Activated CD8-positive, alpha-beta memory T cell treated with anti-CD3 and anti-CD28 coated beads, Interleukin-2, amount 50 U/mL, for 1 hour (primary cell): ENCODE measurements at regions not wholly inside any gene's neighbourhood (a gene's known extent, or its start where the extent isn't known, plus 50 kb on each side); places are given as distances from the start of the nearest gene placed in this dataset.
"Not testable (repeated sequence)": the region's sequence is repeated elsewhere in the genome, so short reads cannot be mapped to it uniquely, and the experiment has no call there.

ENCODE experiments used
- DNase-seq: peaks from one replicate; pipeline ENCODE4 v3.0.0-alpha.2; 2020; ENCODE audit errors: extremely low read depth

DNA sequence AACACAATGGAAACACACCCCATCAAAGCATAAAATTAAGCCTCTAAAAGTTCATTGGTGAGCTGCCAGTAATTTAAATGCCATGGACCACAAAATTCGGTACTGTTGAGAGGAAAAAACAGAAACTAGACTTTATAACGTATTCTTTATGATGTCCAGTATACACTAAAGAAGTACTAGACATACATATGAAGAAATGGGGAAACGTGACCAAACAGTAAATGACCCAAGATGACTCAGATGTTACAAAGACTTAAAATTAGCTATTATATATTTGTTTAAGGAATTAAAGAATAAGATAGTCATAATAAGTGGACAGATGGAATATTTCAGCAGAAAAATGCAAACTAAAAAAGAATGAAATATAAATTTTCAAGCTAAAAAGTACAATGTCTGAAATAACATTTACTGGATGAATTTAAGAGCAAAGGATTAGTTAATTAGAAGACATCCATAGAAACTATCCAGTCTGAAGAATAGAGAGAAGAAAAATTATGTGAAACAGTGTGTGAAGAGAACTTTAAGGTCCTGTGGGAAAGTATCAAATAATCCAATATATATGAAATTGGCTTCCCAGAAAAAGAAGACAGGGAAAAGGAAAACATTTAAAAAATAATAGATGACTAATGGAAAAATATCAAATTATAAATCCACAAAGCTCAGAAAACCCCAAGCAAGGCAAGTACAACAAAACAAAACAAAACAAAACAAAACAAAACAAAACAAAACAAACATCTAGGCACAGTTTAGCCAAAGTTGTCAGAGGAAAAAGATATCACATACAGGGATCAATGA is 69.4 kb downstream of the SAMD9 start:
- DNase-seq: no peak

DNA sequence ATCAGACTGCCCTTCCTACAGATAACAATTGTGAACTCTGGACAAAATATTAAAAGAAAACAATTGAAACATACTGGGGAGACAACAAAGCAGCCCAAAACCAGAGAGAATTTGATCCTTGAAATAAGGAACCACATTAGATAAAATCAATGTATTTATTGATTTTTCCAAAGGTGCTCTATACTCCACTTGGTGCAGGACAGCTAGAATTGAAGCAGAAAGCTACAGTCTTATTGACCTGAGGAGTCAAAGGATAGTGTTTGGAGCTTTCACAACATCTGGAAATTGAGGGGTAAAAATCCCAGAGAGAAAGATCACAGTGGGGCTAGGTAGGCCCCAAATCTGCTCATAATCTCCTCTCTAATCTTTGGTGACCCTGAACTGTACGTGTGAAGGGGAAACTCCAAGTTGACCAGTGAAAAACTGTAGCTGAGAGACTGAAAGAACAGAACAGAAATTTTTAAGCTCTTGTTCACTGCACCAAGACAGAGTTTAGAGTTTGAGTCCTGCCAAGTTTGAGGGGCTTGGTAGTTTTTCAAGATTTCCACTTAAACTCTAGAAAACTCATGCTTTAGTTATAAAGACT is 70.2 kb downstream of the SAMD9 start:
- no peak for DNase-seq

- no peak for DNase-seq
Measured at GRCh38 chr7:93046641-93047040, 71.1 kb downstream of the SAMD9 start.

DNA sequence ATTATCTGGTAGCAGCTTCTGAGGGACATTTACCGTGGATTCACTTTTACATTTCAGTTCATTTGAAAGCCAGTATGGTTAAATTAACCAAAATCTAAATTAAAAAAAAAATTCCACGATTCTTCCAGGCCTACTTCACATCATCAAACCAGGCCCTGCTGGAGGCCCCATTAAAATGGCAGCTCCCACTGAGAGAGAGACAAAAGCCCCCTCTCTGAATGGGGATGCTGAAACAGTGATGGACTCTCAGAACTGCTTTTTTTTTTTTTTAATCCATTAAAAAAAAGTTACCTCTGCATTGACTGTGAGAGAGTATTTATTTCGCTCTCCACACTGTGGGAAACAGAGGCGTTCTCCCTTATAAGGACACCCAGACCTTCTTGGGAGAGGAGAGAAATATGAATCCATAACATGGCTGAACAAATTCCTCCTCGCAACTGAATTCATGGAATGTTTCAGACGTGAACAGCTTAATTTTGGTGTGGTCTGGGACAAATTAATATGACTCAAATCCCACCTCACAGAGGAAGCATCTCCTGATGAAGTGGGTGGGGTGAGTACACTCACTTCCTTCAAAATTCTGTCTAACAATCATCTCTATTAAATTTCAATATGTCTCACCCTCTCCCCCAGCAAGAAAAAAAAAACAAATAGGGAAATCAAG is 73.5 kb downstream of the SAMD9 start:
- DNase-seq: no peak

- DNase-seq: no peak
Measured at GRCh38 chr7:93043385-93043985, 74.3 kb downstream of the SAMD9 start.

GRCh38 chr7:93040355-93040754 is 77.4 kb downstream of the SAMD9 start:
- no peak for DNase-seq

DNA sequence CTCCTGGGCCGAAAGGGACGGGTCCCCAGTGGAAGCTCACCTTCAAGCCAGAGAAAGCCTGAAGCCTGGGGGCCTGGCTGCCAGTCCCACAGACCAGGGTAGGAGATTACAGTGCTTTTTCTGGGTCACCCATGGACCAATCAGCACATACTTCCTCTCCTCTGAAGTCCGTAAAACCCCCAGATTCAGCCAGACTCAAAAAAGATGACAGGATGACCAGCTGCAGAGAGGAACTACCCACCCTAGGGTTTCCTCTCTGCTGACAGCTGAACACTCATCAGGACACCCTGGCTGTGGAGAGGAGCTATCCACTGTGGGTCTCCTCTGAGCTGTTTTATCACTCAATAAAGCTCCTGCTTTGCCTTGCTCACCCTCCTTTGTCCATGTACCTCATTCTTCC is 78.0 kb downstream of the SAMD9 start:
- DNase-seq: no peak

GRCh38 chr7:93039282-93039681 is 78.5 kb downstream of the SAMD9 start:
- no peak for DNase-seq

DNA sequence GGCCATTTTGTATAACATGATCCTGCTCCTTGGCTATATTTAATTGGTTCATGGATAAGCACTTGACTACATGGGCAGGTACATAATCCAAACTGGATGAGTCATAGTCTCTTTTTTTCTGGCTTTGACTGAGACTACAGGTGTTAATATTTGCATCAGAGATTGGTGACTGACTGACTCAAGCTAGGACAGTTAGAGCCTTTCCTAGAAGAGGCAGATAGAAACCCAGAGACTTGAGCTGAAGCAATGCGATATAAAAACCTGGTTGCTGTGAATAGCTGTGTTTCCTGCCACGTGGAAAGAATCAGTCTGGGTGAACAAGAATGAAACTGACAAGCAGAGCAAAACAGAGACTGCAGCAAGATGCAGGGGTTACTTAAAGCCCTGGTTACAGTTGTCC is 81.0 kb downstream of the SAMD9 start:
- no peak for DNase-seq

DNA sequence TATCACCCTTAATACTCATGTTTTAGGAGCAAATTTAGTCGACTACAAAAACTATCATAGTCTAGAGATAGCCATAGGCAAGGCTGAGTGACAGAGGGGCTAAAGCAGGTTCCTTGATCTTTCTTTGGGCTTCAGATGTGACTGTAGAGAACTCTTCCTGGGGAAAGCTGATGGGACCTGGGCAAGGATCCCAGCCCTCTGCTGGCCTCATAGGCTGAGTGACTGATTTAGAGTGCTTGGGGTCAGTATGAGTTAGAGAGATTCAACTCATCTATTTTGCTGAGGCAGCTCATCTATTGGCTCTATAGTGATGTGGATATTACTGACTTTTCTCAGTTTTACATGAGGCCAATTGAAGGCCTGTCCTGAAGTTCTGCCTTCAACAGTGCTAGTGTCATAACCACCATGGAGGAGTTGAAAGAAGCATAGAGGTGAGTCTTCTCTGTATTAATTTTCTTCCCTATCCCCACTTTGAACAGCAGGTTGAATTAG is 81.6 kb downstream of the SAMD9 start:
- DNase-seq: no peak

- no peak for DNase-seq
Measured at GRCh38 chr7:93031795-93032194, 86.0 kb downstream of the SAMD9 start.

GRCh38 chr7:93030605-93031225 is 87.1 kb downstream of the SAMD9 start:
- DNase-seq: no peak

GRCh38 chr7:93029056-93029455 is 88.7 kb downstream of the SAMD9 start:
- DNase-seq: no peak

DNA sequence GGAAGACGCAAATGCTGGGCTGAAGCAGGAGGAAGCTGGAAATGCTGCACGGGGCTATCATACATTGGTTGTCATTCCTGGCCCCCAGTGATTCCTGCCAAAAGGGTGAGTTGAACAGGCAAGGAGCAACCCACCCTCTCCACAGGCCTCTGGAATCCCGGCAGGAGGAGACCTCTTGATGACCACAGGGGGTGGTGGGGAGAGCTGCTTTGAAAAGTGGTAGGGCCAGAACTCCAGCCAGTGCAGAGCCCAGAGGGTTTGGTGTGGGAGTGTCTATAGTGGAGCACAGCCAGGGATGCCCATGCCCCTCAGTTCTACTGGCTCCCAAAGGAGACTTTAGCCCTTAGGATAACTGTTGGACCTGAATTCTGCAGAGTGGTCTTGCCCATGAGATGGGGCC is 89.2 kb downstream of the SAMD9 start:
- DNase-seq: no peak

DNA sequence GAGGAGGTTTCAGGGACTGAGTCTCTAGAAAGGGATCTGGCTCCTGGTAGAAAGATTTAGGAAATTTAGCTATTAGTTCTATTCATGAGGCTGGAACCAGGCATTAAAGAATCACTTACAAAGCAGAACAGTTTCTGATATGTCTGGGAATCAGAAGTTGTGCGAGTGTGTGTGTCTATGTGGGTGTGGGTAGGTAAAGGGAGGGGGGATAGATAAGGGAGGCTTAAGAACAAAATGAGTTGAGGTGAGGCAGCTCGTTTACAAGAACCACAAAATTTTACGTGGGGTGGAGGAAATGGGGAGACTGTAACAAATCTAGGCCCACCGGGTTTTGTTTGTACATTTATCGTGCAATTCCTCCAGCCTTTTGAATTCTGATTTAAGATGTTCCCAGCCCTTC is 90.7 kb downstream of the SAMD9 start:
- DNase-seq: no peak

GRCh38 chr7:93026425-93026824 is 91.4 kb downstream of the SAMD9 start:
- DNase-seq: no peak

DNA sequence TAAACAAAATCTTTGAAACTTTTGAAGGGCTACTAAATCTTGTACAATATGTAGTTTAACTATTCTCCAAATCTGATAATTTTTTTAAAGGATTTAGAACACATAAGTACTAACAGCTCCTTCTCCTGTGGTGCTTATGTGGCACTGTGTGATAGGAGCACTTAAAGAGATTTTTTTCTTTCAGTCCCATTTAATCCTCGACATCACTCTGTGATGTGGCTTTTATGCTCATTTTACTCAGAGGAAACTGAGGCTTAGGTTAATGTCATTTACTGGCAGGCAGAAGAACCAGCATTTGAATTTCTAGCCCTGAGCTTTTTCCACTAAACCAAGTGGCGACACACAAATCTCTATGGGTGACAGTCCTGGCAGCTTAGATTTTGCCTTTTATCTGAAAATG is 92.4 kb downstream of the SAMD9 start:
- DNase-seq: no peak

GRCh38 chr7:93022931-93023478 is 94.8 kb downstream of the SAMD9 start:
- DNase-seq: not testable (repeated sequence)

DNA sequence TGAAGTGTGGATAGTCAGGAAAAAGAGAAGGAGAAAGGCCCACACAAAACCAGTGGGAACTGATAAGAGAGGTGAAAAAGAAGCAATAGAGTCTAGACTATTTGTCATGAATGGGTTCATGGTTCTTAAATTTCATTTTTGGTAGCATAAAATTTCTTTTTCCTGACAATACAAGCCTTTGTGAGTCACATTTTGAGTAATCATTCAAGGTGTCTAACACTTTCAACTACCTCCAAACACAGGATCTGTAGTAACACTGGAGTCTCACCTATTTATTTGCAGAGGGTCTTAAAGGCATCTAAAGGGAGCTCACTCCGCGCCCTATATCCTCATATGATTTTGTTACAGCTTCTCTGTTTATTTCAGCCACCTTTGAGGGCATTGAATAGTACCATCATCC is 96.0 kb downstream of the SAMD9 start:
- DNase-seq: no peak

GRCh38 chr7:93018716-93019115 is 99.1 kb downstream of the SAMD9 start:
- DNase-seq: no peak

- DNase-seq: no peak
Measured at GRCh38 chr7:93016681-93017381, 100.9 kb downstream of the SAMD9 start.
